ENCODE measurements at regions not wholly inside any gene's neighbourhood (a gene's known extent, or its start where the extent isn't known, plus 50 kb on each side); places are given as distances from the start of the nearest gene placed in this dataset.

DNA sequence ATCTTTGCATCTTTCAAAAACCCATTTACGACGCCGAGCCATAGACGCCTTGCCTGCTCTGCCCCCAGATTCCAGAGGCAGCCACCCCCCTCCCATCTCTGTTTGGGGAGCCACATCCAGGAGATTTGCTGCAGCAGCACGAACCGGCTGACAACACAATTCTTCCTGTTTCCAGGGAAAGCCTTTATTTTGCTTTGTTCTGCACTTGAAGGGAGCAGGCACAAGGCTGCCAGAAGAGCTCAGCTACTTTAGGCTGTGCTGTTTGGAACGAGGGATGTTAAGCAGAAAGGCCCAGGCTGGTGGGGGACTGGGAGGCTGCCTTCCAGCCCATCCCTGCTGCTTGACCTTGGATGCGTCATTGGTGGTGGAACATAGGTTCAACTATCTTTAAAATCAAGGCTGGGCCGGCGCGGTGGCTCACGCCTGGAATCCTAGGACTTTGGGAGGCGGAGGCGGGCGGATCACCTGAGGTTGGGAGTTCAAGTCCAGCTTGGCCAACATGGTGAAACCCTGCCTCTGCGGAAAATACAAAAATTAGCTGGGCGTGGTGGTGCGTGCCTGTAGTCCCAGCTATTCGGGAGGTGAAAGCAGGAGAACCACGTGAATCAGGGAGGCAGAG is 243.9 kb downstream of the MIAT start:
- Histone ChIP-seq H3K4me3 (ENCODE audit: extremely low read depth, insufficient read depth, low read length, poor library complexity, severe bottlenecking) (no peak overlapping the region), H3K4me1 (ENCODE audit: control insufficient read depth, insufficient read depth, low read length, poor library complexity, severe bottlenecking) (peaks cover 17% of the 10 kb centered on the region), H3K36me3 (ENCODE audit: control insufficient read depth, insufficient read depth, low read length) (no peaks in the 10 kb centered on the region), H3K27ac (ENCODE audit: low read depth, low read length, severe bottlenecking) (no peak overlapping the region), H3K9me3 (ENCODE audit: control insufficient read depth, low read length) (no peaks in the 10 kb centered on the region)
- 61 to 68% methylated on average over 13 to 18 of the region's 20 CpGs for WGBS, 2 experiments (ENCODE audit: insufficient coverage in 2 of 2)

DNA sequence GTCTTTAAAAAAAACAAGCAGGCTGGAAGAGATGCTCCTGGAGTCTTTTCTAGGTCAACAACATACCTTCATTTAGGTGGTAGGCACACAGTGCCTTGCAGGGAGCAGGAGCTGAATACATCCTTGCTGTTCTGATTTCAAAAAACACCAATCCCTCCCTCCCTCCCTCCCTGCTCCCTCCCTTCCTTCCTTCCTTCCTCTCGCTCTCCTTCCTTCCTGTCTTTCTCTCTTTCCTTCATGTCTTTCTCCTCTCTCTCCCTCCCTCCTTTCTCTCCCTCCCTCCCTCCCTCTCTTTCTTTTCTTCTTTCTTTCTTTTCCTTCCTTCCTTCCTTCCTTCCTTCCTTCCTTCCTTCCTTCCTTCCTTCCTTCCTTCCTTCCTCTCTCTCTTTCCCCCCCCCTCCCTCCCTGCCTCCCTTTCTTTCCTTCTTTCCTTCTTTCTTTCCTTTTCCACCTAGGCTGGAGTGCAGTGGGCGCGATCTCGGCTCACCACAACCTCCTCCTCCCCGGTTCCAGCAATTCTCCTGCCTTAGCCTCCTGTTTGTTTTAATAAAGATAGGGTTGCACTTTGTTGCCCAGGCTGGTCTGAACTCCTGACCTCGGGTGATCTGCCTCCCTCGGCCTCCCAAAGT is 245.1 kb downstream of the MIAT start:
- peaks cover 17% of the 10 kb centered on the region for H3K4me1 ChIP-seq (ENCODE audit: control insufficient read depth, insufficient read depth, low read length, poor library complexity, severe bottlenecking)
- H3K4me3 ChIP-seq (ENCODE audit: extremely low read depth, insufficient read depth, low read length, poor library complexity, severe bottlenecking), result peak overlapping the region; percentile 14
- 0 to 22% methylated on average over 2 to 3 of the region's 7 CpGs for WGBS, 2 experiments (ENCODE audit: insufficient coverage in 2 of 2)
- no peaks in the 10 kb centered on the region for H3K36me3 ChIP-seq (ENCODE audit: control insufficient read depth, insufficient read depth, low read length)
- no peaks in the 10 kb centered on the region for H3K9me3 ChIP-seq (ENCODE audit: control insufficient read depth, low read length)
- H3K27ac ChIP-seq (ENCODE audit: low read depth, low read length, severe bottlenecking), result peak overlapping the region; percentile 10

DNA sequence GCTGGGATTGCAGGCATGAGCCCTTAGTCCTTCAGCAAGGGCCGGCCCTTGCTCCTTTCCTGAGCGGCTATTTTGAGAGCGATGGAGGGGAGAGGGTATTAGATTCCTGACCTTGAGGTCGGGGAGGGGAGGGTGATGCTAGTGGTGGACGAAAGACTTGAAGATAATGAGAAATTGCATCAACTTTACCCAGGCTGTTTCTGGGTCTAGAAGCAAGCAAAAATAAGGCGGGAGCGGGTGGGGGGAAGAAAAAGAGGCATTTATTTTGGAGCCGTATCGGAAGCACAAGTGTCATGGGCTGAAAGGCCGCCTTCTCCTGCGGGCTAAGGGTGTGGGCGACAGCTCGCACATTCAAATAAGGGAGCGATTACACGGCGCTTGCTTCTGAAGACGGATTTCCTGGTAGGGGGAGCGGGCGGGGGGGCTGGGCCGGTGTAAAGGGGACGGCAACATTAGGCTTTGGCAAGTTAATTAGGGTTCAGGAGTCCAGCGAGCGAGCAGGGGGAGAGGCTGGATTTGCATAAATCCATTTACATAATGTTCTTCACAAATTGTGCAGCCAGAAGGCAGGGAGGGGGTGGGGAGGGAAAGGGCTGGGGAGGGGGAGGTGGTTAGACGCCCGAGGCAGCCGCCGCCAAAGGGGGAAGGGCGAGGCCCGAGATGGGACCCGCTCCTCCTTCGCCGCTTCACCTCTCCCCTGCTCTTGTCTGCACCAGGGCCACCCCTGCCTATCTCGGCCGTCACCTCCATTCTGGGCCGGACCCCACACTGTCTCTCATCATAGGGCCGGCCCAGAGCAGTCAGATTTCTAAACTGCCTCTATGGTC is 245.9 kb downstream of the MIAT start:
- H3K9me3 ChIP-seq (ENCODE audit: control insufficient read depth, low read length), result no peaks in the 10 kb centered on the region
- 2 to 3% methylated on average over 15 to 22 of the region's 36 CpGs for WGBS, 2 experiments (ENCODE audit: insufficient coverage in 2 of 2)
- peak overlapping the region; percentile 10 for H3K27ac ChIP-seq (ENCODE audit: low read depth, low read length, severe bottlenecking)
- no peaks in the 10 kb centered on the region for H3K36me3 ChIP-seq (ENCODE audit: control insufficient read depth, insufficient read depth, low read length)
- H3K4me1 ChIP-seq (ENCODE audit: control insufficient read depth, insufficient read depth, low read length, poor library complexity, severe bottlenecking), result peaks cover 17% of the 10 kb centered on the region
- H3K4me3 ChIP-seq (ENCODE audit: extremely low read depth, insufficient read depth, low read length, poor library complexity, severe bottlenecking), result peak overlapping the region; percentile 14

DNA sequence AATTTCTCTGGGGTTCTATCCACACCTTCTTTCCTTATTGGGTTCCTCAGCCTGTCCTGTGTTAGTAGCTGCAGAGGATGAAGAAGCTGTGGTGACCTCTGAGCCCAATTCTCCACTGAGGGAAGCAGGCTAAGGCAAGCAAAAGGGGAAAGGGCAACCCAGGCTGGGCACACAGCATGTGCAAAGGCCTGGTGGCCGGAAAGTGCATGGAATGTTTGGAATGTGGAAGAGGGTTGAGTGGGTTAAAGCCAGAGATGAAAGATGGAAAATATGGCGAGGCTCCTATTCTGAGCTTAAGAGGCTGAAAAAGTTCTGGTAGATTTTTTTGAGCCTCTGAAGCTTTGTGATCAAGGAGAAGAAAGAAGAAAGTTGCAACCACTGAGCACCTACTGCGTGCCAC is 247.1 kb downstream of the MIAT start:
- Histone ChIP-seq H3K9me3 (ENCODE audit: control insufficient read depth, low read length) (peaks cover 3% of the 10 kb centered on the region), H3K4me3 (ENCODE audit: extremely low read depth, insufficient read depth, low read length, poor library complexity, severe bottlenecking) (no peak overlapping the region), H3K36me3 (ENCODE audit: control insufficient read depth, insufficient read depth, low read length) (no peaks in the 10 kb centered on the region), H3K4me1 (ENCODE audit: control insufficient read depth, insufficient read depth, low read length, poor library complexity, severe bottlenecking) (peaks cover 17% of the 10 kb centered on the region), H3K27ac (ENCODE audit: low read depth, low read length, severe bottlenecking) (no peak overlapping the region)
- WGBS, 2 experiments (ENCODE audit: insufficient coverage in 2 of 2), result 47 to 75% methylated on average over 3 of the region's 3 CpGs

DNA sequence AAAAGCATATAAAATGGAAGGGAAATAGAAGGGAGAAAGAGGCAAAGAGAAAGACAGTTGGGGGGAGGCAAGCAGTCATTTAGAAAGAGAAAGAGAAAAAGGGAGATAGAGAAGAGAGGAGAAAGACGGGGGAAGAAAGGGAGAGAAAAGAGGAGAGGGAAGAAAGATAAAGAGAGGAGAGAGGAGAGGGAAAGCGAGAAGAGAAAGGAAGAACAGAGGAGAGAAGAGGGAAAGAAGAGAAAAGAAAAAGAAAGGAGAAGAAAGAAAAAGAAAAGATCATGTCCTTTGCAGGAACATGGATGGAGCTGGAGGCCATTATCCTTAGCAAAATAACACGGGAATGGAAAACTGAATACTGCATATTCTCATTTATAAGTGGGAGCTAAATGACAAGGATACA is 247.7 kb downstream of the MIAT start:
- 67 to 84% methylated on average over 3 of the region's 3 CpGs for WGBS, 2 experiments (ENCODE audit: insufficient coverage in 2 of 2)
- Histone ChIP-seq H3K36me3 (ENCODE audit: control insufficient read depth, insufficient read depth, low read length) (no peaks in the 10 kb centered on the region), H3K4me3 (ENCODE audit: extremely low read depth, insufficient read depth, low read length, poor library complexity, severe bottlenecking) (no peak overlapping the region), H3K27ac (ENCODE audit: low read depth, low read length, severe bottlenecking) (no peak overlapping the region), H3K4me1 (ENCODE audit: control insufficient read depth, insufficient read depth, low read length, poor library complexity, severe bottlenecking) (peaks cover 17% of the 10 kb centered on the region), H3K9me3 (ENCODE audit: control insufficient read depth, low read length) (peaks cover 3% of the 10 kb centered on the region)

DNA sequence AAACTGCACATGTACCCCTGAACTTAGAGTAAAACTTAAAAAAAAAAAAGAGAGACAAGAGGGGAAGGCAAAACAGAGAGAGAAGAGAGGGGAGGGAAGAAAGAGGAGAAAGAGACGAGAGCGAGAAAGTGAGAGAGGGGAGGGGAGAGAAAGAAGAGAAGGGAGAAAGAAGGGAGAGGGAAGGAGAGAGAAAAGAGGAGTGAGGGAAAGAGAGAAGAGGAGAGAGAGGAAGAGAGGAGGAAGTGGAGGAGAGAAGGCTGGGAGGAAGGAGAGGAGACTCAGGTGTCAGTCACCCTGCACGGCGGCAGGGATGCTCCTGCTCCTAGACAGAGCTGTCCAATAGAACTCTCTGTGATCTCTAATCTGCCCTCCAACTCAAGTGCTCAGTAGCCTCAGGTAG is 248.3 kb downstream of the MIAT start:
- 72 to 77% methylated on average over 4 of the region's 4 CpGs for WGBS, 2 experiments (ENCODE audit: insufficient coverage in 2 of 2)
- no peak overlapping the region for H3K4me3 ChIP-seq (ENCODE audit: extremely low read depth, insufficient read depth, low read length, poor library complexity, severe bottlenecking)
- H3K27ac ChIP-seq (ENCODE audit: low read depth, low read length, severe bottlenecking), result no peak overlapping the region
- peaks cover 3% of the 10 kb centered on the region for H3K9me3 ChIP-seq (ENCODE audit: control insufficient read depth, low read length)
- H3K4me1 ChIP-seq (ENCODE audit: control insufficient read depth, insufficient read depth, low read length, poor library complexity, severe bottlenecking), result peaks cover 17% of the 10 kb centered on the region
- no peaks in the 10 kb centered on the region for H3K36me3 ChIP-seq (ENCODE audit: control insufficient read depth, insufficient read depth, low read length)

DNA sequence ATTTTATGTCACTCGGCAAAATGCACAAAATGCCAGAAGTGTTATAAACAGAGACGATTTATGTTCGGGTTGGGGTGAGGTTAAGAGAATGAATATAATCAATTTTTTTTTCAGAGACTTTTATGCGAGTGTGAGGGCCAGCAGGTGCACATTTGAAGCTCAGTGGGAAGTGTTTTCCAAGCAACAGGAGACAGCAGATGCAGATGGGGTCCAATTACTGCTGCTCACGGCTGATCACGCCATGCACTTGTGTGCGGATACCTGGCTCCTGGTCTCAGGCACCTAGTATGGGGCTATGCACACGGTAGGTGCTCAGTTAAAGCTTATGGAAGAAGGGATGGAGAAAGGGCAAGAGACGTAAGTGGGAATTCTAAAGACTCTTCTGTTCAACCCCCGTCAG is 249.1 kb downstream of the MIAT start:
- peaks cover 13% of the 10 kb centered on the region for H3K4me1 ChIP-seq (ENCODE audit: control insufficient read depth, insufficient read depth, low read length, poor library complexity, severe bottlenecking)
- no peak overlapping the region for H3K27ac ChIP-seq (ENCODE audit: low read depth, low read length, severe bottlenecking)
- no peak overlapping the region for H3K4me3 ChIP-seq (ENCODE audit: extremely low read depth, insufficient read depth, low read length, poor library complexity, severe bottlenecking)
- WGBS, 2 experiments (ENCODE audit: insufficient coverage in 2 of 2), result 81 to 89% methylated on average over 8 to 9 of the region's 10 CpGs
- no peaks in the 10 kb centered on the region for H3K36me3 ChIP-seq (ENCODE audit: control insufficient read depth, insufficient read depth, low read length)
- H3K9me3 ChIP-seq (ENCODE audit: control insufficient read depth, low read length), result peaks cover 3% of the 10 kb centered on the region

DNA sequence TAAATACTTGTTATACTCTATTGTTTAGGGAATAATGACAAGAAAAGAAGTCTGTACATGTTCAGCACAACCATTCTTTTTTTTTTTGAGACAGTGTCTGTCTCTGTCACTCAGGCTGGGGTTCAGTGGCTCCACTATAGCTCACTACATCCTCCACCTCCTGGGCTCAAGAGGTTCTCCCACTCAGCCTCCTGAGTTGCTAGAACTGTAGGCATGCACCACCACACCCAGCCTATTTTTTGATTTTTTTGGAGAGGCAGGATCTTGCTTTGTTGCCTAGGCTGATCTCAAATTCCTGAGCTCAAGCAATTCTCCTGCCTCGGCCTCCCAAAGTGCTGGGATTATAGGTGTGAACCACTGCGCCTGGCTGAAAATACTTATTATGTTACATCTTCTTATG is 250.0 kb downstream of the MIAT start:
- peaks cover 3% of the 10 kb centered on the region for H3K9me3 ChIP-seq (ENCODE audit: control insufficient read depth, low read length)
- no peak overlapping the region for H3K27ac ChIP-seq (ENCODE audit: low read depth, low read length, severe bottlenecking)
- WGBS, 2 experiments (ENCODE audit: insufficient coverage in 2 of 2), result no CpG with 5 or more reads among the region's 2 CpGs
- peaks cover 7% of the 10 kb centered on the region for H3K4me1 ChIP-seq (ENCODE audit: control insufficient read depth, insufficient read depth, low read length, poor library complexity, severe bottlenecking)
- no peaks in the 10 kb centered on the region for H3K36me3 ChIP-seq (ENCODE audit: control insufficient read depth, insufficient read depth, low read length)
- no peak overlapping the region for H3K4me3 ChIP-seq (ENCODE audit: extremely low read depth, insufficient read depth, low read length, poor library complexity, severe bottlenecking)

DNA sequence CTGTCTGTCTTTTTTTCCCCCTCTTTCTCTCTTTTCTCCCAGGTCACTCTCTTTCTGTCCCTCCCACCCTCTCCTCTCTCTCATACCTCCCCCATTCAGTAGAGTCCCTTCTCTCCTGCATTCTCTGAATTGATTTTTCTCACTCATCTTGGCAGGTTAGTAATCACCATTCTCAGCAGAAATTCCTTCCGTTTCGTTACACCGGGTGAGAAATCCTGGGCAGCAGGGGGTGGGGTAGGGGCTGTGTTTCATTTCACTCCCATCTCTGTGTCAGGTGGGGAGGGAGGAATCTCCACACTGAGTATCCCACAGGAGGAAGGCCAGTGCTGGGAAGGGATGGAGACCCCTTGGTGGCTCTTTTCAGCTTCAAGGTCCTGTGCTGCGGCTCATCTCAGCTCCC is 253.5 kb downstream of the MIAT start:
- no peaks in the 10 kb centered on the region for H3K4me1 ChIP-seq (ENCODE audit: control insufficient read depth, insufficient read depth, low read length, poor library complexity, severe bottlenecking)
- no peak overlapping the region for H3K27ac ChIP-seq (ENCODE audit: low read depth, low read length, severe bottlenecking)
- peaks cover 3% of the 10 kb centered on the region for H3K9me3 ChIP-seq (ENCODE audit: control insufficient read depth, low read length)
- H3K36me3 ChIP-seq (ENCODE audit: control insufficient read depth, insufficient read depth, low read length), result no peaks in the 10 kb centered on the region
- WGBS, 2 experiments (ENCODE audit: insufficient coverage in 2 of 2), result 50 to 70% methylated on average over 1 of the region's 4 CpGs
- H3K4me3 ChIP-seq (ENCODE audit: extremely low read depth, insufficient read depth, low read length, poor library complexity, severe bottlenecking), result no peak overlapping the region

DNA sequence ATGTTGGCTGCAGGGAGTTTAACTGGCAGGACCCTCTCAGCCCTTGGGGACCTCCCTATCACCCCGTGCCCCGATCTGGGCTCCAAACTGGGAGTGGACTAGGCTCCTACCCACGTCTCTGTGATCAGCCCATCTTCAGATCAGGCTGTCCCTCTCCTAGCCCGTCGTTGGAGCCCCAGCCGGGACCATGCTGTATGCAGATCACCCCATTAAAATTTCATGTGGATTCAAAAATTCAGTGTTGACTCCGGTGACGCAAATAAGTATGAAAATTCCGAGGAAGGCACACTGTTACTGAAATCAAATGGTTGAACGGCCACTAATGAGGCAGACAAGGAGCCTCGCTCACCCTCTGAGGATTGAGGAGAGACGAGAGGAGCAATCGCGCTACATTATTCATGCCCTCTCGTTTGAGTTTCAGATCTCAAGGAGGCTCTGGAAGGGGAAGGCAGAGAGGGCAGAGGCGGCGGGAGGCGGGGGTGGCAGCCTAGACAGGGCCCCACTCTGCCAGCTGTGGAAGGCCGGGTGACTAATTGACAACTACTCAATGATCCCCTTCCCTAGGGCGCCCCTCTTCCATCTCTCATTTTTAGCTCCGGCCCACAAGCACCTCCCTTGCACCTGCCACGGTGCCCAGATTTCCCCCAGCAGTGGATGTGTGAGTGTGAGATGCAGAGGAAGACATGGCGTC is 255.4 kb downstream of the MIAT start:
- H3K4me3 ChIP-seq (ENCODE audit: extremely low read depth, insufficient read depth, low read length, poor library complexity, severe bottlenecking), result no peak overlapping the region
- WGBS, 2 experiments (ENCODE audit: insufficient coverage in 2 of 2), result 65 to 70% methylated on average over 15 to 18 of the region's 23 CpGs
- H3K9me3 ChIP-seq (ENCODE audit: control insufficient read depth, low read length), result peaks cover 3% of the 10 kb centered on the region
- no peaks in the 10 kb centered on the region for H3K36me3 ChIP-seq (ENCODE audit: control insufficient read depth, insufficient read depth, low read length)
- H3K27ac ChIP-seq (ENCODE audit: low read depth, low read length, severe bottlenecking), result no peak overlapping the region
- no peaks in the 10 kb centered on the region for H3K4me1 ChIP-seq (ENCODE audit: control insufficient read depth, insufficient read depth, low read length, poor library complexity, severe bottlenecking)
